Peyer's patch (tissue), 4 donors: ENCODE measurements at regions not wholly inside any gene's neighbourhood (a gene's known extent, or its start where the extent isn't known, plus 50 kb on each side); places are given as distances from the start of the nearest gene placed in this dataset.
"Not testable (repeated sequence)": the region's sequence is repeated elsewhere in the genome, so short reads cannot be mapped to it uniquely, and the experiment has no call there.

Source experiments
- CTCF ChIP-seq, 6 experiments: fragments of 450-650 bp in 4 of 6; fragments of 200-600 bp in 2 of 6; sonication (generic) in 1 of 6; IDR thresholded peaks; one replicate each; pipeline ENCODE4 v1.5.1; 2017 to 2019; ENCODE audit warnings: antibody characterized with exemption in 6 of 6, mild to moderate bottlenecking in 3 of 6, moderate library complexity in 1 of 6
- POLR2A ChIP-seq, 2 donors: fragments of 450-650 bp; IDR thresholded peaks; one replicate each; pipeline ENCODE4 v1.5.1; 2017; ENCODE audit warnings: antibody characterized with exemption in 2 of 2, mild to moderate bottlenecking in 2 of 2, moderate library complexity in 2 of 2

- TF ChIP-seq CTCF, POLR2A (IDR thresholded peaks at IDR 0.05): not testable (repeated sequence)
Measured at GRCh38 chr1:228622002-228622716, 113.1 kb upstream of the RHOU start.
